VCaP (cell line): ENCODE measurements at regions not wholly inside any gene's neighbourhood (a gene's known extent, or its start where the extent isn't known, plus 50 kb on each side); places are given as distances from the start of the nearest gene placed in this dataset.
"Not testable (repeated sequence)": the region's sequence is repeated elsewhere in the genome, so short reads cannot be mapped to it uniquely, and the experiment has no call there.

Source experiments
- H3K27ac ChIP-seq: fragments of 450-650 bp; 2 replicates; pipeline ENCODE4 v1.5.1; 2017
- TF ChIP-seq, protein P1 (sequence below): fragments of 450-650 bp; conservative IDR thresholded peaks from 2 replicates; pipeline ENCODE4 v1.5.1; 2017; ENCODE audit warnings: mild to moderate bottlenecking, moderate library complexity

DNA sequence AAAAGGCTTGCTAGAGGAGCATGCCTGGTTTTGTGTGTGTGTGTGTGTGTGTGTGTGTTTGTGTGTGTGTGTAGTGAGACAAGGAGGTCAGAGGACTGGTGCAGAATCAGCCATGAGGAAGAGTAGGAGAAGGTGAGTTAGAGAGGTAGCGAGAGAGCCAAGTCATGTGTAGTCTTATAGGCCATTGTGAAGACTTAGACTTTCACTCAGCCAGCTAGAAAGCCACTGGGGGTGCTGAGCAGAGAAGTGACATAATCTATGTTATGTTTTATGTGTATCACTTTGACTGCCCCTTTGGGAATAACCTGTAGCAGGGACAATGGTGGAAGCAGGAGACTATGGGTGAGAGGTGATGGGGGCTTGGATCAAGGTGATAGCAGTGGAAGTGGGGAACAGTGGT, 180.5 kb upstream of the CLINT1 start:
- no peak overlapping the region for H3K27ac ChIP-seq
- TF ChIP-seq, protein P1, sequence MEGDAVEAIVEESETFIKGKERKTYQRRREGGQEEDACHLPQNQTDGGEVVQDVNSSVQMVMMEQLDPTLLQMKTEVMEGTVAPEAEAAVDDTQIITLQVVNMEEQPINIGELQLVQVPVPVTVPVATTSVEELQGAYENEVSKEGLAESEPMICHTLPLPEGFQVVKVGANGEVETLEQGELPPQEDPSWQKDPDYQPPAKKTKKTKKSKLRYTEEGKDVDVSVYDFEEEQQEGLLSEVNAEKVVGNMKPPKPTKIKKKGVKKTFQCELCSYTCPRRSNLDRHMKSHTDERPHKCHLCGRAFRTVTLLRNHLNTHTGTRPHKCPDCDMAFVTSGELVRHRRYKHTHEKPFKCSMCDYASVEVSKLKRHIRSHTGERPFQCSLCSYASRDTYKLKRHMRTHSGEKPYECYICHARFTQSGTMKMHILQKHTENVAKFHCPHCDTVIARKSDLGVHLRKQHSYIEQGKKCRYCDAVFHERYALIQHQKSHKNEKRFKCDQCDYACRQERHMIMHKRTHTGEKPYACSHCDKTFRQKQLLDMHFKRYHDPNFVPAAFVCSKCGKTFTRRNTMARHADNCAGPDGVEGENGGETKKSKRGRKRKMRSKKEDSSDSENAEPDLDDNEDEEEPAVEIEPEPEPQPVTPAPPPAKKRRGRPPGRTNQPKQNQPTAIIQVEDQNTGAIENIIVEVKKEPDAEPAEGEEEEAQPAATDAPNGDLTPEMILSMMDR: no peak

- not testable (repeated sequence) for H3K27ac ChIP-seq
These were observed 178.1 kb upstream of the CLINT1 start for GRCh38 chr5:158036983-158037595.

- H3K27ac ChIP-seq: not testable (repeated sequence)
These were observed 175.6 kb upstream of the CLINT1 start for GRCh38 chr5:158034586-158034985.

DNA sequence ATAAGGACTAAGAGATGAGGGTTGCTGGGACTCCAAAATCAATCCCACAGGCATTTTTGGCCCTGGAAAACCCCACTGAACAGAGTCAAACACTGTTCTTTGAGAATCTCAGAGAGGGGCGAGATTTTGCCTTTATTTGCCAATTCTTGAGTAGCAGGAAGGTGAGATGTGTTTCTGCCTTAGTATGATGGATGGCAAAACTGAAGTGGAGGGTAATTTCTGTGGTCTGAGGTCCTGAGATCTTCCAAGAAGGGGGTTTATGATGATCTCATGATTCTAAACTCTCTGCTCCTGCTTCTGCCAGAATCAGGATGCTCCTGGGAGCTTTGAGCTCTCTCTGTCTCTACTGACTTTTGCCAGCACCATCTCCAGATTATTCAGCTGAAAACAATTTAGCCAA, 174.8 kb upstream of the CLINT1 start:
- H3K27ac ChIP-seq: no peak overlapping the region
- TF ChIP-seq, protein P1: no peak

DNA sequence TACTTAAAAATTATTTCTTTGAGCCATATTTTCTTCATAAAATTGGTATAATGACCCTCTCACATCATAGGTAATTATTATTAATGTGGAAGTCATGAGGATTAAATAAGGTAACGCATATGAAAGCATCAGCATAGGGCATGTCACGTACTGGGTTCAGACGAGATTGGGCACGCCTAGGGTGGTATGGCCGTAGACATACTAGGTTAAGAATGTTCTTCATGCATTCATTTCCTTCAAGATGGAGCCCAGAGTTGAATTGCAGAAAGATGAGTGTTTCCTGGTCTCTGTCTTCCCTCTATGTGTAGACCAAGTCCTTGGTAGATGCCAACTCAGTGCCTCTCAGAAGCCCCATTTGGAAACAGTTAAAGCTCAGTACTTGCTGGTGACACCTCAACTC, 174.1 kb upstream of the CLINT1 start:
- TF ChIP-seq, protein P1: no peak

GRCh38 chr5:158032246-158032645, 173.3 kb upstream of the CLINT1 start:
- H3K27ac ChIP-seq: no peak overlapping the region
- TF ChIP-seq, protein P1: no peak

More for the DNA sequence above, 174.1 kb upstream of the CLINT1 start:
- H3K27ac ChIP-seq: no peak overlapping the region

GRCh38 chr5:158027806-158028775, 169.1 kb upstream of the CLINT1 start:
- TF ChIP-seq, protein P1: no peak
- peak overlapping the region; percentile 56 for H3K27ac ChIP-seq

DNA sequence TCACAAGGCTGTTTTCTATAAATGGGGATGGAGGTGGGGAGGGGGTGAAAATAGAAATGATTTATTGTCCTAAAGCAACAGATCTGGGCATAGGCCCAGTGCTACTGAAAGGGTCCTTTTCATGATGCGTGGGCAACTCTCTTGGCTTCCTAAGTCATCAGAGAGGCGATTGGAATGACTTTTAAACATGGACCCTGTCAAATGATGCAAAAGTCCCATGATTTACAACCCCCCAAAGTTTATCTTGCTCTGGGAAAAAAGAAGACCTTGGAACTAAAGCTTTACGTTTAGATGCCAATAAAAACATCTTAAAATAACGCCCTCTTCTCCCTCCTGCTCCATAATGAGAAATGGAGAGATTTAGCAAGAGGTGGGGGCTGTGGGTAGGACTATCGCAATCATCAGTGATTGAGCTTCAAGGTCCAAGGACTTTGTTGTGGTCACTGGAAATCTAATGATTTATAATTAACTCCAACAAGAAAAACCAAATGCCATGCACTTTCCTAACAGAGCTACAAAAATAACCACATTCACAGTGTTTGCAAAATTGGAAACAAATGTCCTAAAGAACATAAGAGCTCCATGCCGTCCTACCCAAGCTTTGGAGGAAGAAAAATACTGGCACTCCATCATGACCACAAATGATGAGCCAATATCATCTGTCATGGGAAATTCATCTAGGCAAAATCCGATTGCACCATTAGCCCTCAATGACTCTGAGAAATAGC, 167.5 kb upstream of the CLINT1 start:
- TF ChIP-seq, protein P1: no peak
- H3K27ac ChIP-seq: no peak overlapping the region
